HEK293T (cell line): ENCODE measurements at regions not wholly inside any gene's neighbourhood (a gene's known extent, or its start where the extent isn't known, plus 50 kb on each side); places are given as distances from the start of the nearest gene placed in this dataset.

Source experiments
- CTBP1 ChIP-seq: fragments of 450-650 bp; IDR thresholded peaks from 2 replicates; pipeline ENCODE4 v1.6.1; 2016; ENCODE audit warnings: borderline replicate concordance
- FOXA1 ChIP-seq: fragments of 450-650 bp; IDR thresholded peaks from 2 replicates; pipeline ENCODE4 v1.6.1; 2016; ENCODE audit warnings: mild to moderate bottlenecking
- FOXM1 ChIP-seq: fragments of 450-650 bp; IDR thresholded peaks from 2 replicates; pipeline ENCODE4 v1.6.1; 2017; ENCODE audit warnings: mild to moderate bottlenecking, borderline replicate concordance
- HDGF ChIP-seq: fragments of 450-650 bp; IDR thresholded peaks from 2 replicates; pipeline ENCODE4 v1.6.1; 2017; ENCODE audit warnings: antibody characterized with exemption, borderline replicate concordance
- PKNOX1 ChIP-seq: fragments of 450-650 bp; IDR thresholded peaks from 2 replicates; pipeline ENCODE4 v1.6.1; 2016
- SP1 ChIP-seq: fragments of 450-650 bp; IDR thresholded peaks from 2 replicates; pipeline ENCODE4 v1.6.1; 2017
- SUZ12 ChIP-seq: fragments of 450-650 bp; IDR thresholded peaks from 2 replicates; pipeline ENCODE4 v1.6.1; 2016; ENCODE audit warnings: mild to moderate bottlenecking
- TARDBP ChIP-seq: fragments of 450-650 bp; IDR thresholded peaks from 2 replicates; pipeline ENCODE4 v1.6.1; 2016

- TF ChIP-seq FOXA1 (no peak), PKNOX1 (no peak), CTBP1 (no peak), TARDBP (no peak), SP1 (no peak), SUZ12 (no peak), FOXM1 (no peak), HDGF (no peak)
Observed at GRCh38 chr4:38449506-38450174, 214.4 kb upstream of the KLF3 start.
